Nephron (organoid): ENCODE measurements at regions not wholly inside any gene's neighbourhood (a gene's known extent, or its start where the extent isn't known, plus 50 kb on each side); places are given as distances from the start of the nearest gene placed in this dataset.

ENCODE experiments used
- H3K27ac Mint-ChIP-seq, 3 experiments: 2 replicates each; pipeline ENCODE4 v1.8.0; 2020; ENCODE audit warnings: mixed read lengths in 3 of 3, mild to moderate bottlenecking in 2 of 3, moderate library complexity in 1 of 3
- H3K27me3 Mint-ChIP-seq: 2 replicates; pipeline ENCODE4 v1.8.0; 2021; ENCODE audit warnings: low read depth, mild to moderate bottlenecking, moderate library complexity, mixed read lengths
- H3K36me3 Mint-ChIP-seq: 2 replicates; pipeline ENCODE4 v1.8.0; 2020; ENCODE audit warnings: low read depth, mixed read lengths
- H3K4me1 Mint-ChIP-seq: 2 replicates; pipeline ENCODE4 v1.8.0; 2020; ENCODE audit warnings: mixed read lengths
- H3K4me3 Mint-ChIP-seq, 3 experiments: 2 replicates each; pipeline ENCODE4 v1.8.0; 2020; ENCODE audit warnings: mild to moderate bottlenecking in 3 of 3, mixed read lengths in 3 of 3, moderate library complexity in 2 of 3
- H3K9me3 Mint-ChIP-seq: 2 replicates; pipeline ENCODE4 v1.8.0; 2020; ENCODE audit warnings: mixed read lengths
- CTCF ChIP-seq, 3 experiments: fragments of 200-600 bp; sonication (generic); IDR thresholded peaks; one replicate each; pipeline ENCODE4 v1.5.0; 2021; ENCODE audit warnings: antibody characterized with exemption in 3 of 3; ENCODE audit not compliant: unreplicated experiment in 3 of 3

GRCh38 chr16:14337303-14338191, 266.4 kb downstream of the MRTFB start:
- no peak overlapping the region for H3K4me3 Mint-ChIP-seq
- peaks cover 11% of the 10 kb centered on the region for H3K27me3 Mint-ChIP-seq
- H3K27ac Mint-ChIP-seq = no peak overlapping the region
- H3K36me3 Mint-ChIP-seq = no peaks in the 10 kb centered on the region
- no peak for TF ChIP-seq CTCF (IDR thresholded peaks at IDR 0.05; ENCODE audit: unreplicated experiment in 3 of 3)
- H3K4me1 Mint-ChIP-seq = peaks cover 5% of the 10 kb centered on the region
- peaks cover 19% of the 10 kb centered on the region for H3K9me3 Mint-ChIP-seq

- H3K9me3 Mint-ChIP-seq = peaks cover 5% of the 10 kb centered on the region
- peaks cover 11% of the 10 kb centered on the region for H3K27me3 Mint-ChIP-seq
- H3K27ac Mint-ChIP-seq = no peak overlapping the region
- no peak overlapping the region for H3K4me3 Mint-ChIP-seq
- no peaks in the 10 kb centered on the region for H3K36me3 Mint-ChIP-seq
- no peak for TF ChIP-seq CTCF (IDR thresholded peaks at IDR 0.05; ENCODE audit: unreplicated experiment in 3 of 3)
- peaks cover 5% of the 10 kb centered on the region for H3K4me1 Mint-ChIP-seq
Measured at GRCh38 chr16:14335297-14335696, 264.2 kb downstream of the MRTFB start.

- no peak for TF ChIP-seq CTCF (IDR thresholded peaks at IDR 0.05; ENCODE audit: unreplicated experiment in 3 of 3)
- no peaks in the 10 kb centered on the region for H3K9me3 Mint-ChIP-seq
- H3K27me3 Mint-ChIP-seq = peaks cover 17% of the 10 kb centered on the region
- H3K4me1 Mint-ChIP-seq = peaks cover 5% of the 10 kb centered on the region
- H3K36me3 Mint-ChIP-seq = no peaks in the 10 kb centered on the region
- no peak overlapping the region for H3K27ac Mint-ChIP-seq
- H3K4me3 Mint-ChIP-seq = no peak overlapping the region
Measured at GRCh38 chr16:14334366-14335080, 263.4 kb downstream of the MRTFB start.

GRCh38 chr16:14333361-14333760, 262.2 kb downstream of the MRTFB start:
- Mint-ChIP-seq H3K4me1 (peaks cover 5% of the 10 kb centered on the region), H3K9me3 (peaks cover 2% of the 10 kb centered on the region), H3K36me3 (peaks cover 3% of the 10 kb centered on the region), H3K27me3 (peaks cover 15% of the 10 kb centered on the region), H3K27ac (no peak overlapping the region), H3K4me3 (no peak overlapping the region)
- TF ChIP-seq CTCF (IDR thresholded peaks at IDR 0.05; ENCODE audit: unreplicated experiment in 3 of 3) = no peak

- Mint-ChIP-seq H3K27ac (no peak overlapping the region), H3K36me3 (peaks cover 8% of the 10 kb centered on the region), H3K27me3 (peaks cover 14% of the 10 kb centered on the region), H3K9me3 (peaks cover 4% of the 10 kb centered on the region), H3K4me1 (peaks cover 10% of the 10 kb centered on the region), H3K4me3 (no peak overlapping the region)
- TF ChIP-seq CTCF (IDR thresholded peaks at IDR 0.05; ENCODE audit: unreplicated experiment in 3 of 3) = no peak
Measured at GRCh38 chr16:14331020-14331419, 259.9 kb downstream of the MRTFB start.
